ENCODE measurements at regions not wholly inside any gene's neighbourhood (a gene's known extent, or its start where the extent isn't known, plus 50 kb on each side); places are given as distances from the start of the nearest gene placed in this dataset.
"Not testable (repeated sequence)": the region's sequence is repeated elsewhere in the genome, so short reads cannot be mapped to it uniquely, and the experiment has no call there.

- no peaks in the 10 kb centered on the region for H3K36me3 ChIP-seq (ENCODE audit: low read depth, missing control alignments)
- H3K27ac ChIP-seq, result no peak overlapping the region
- WGBS, 2 donors, result 73 to 74% methylated on average over 4 of the region's 4 CpGs
Observed at GRCh38 chr2:208671886-208672680, 265.5 kb downstream of the PTH2R start.

GRCh38 chr2:208673631-208674030 is 267.0 kb downstream of the PTH2R start:
- 85 to 92% methylated on average over 3 of the region's 3 CpGs for WGBS, 2 donors
- TF ChIP-seq CTCF (IDR thresholded peaks at IDR 0.05) (no peak), POLR2A (IDR thresholded peaks at IDR 0.05) (no peak)
- no peak overlapping the region for H3K27ac ChIP-seq
- intact Hi-C loops (cut with DNase I; ENCODE audit: low total_unique reads), result no loop called here
- H3K4me3 ChIP-seq, result no peak overlapping the region
- H3K36me3 ChIP-seq (ENCODE audit: low read depth, missing control alignments), result no peaks in the 10 kb centered on the region
- no peaks in the 10 kb centered on the region for H3K27me3 ChIP-seq
- no peak for DNase-seq
- no peaks in the 10 kb centered on the region for H3K9me3 ChIP-seq
- no peaks in the 10 kb centered on the region for H3K4me1 ChIP-seq

More at GRCh38 chr2:208671886-208672680, 265.5 kb downstream of the PTH2R start:
- no peak for TF ChIP-seq CTCF (IDR thresholded peaks at IDR 0.05)
- no peak for TF ChIP-seq POLR2A (IDR thresholded peaks at IDR 0.05)
- Histone ChIP-seq H3K4me3 (no peak overlapping the region), H3K27me3 (no peaks in the 10 kb centered on the region), H3K9me3 (no peaks in the 10 kb centered on the region), H3K4me1 (no peaks in the 10 kb centered on the region)
- intact Hi-C loops (cut with DNase I; ENCODE audit: low total_unique reads), result no loop called here
- no peak for DNase-seq

DNA sequence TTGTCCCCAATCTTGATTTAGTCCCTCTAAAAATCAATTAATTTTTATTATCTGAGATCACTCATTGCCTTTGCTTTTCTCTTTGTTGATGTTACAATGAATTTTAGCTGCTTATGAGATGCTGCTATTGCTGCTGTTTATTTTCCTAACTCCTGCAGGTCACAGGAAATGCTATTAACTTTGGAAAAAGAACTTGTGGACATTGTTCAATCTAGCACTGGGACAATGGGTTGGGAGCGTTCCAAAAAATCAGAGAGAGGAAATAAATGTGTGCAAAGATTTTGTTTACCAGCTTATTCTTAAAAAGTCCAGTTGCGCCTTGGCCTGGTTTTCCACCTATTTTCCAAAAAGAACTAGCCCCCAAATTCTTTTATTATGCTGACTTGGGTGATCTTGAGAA is 268.3 kb downstream of the PTH2R start:
- no peaks in the 10 kb centered on the region for H3K36me3 ChIP-seq (ENCODE audit: low read depth, missing control alignments)
- intact Hi-C loops (cut with DNase I; ENCODE audit: low total_unique reads), result no loop called here
- TF ChIP-seq POLR2A (IDR thresholded peaks at IDR 0.05) (no peak), CTCF (IDR thresholded peaks at IDR 0.05) (no peak)
- no peaks in the 10 kb centered on the region for H3K9me3 ChIP-seq
- no peak overlapping the region for H3K27ac ChIP-seq
- H3K4me3 ChIP-seq, result no peak overlapping the region
- H3K4me1 ChIP-seq, result no peaks in the 10 kb centered on the region
- no peaks in the 10 kb centered on the region for H3K27me3 ChIP-seq
- 82 to 87% methylated on average over 2 of the region's 2 CpGs for WGBS, 2 donors
- DNase-seq, result no peak

DNA sequence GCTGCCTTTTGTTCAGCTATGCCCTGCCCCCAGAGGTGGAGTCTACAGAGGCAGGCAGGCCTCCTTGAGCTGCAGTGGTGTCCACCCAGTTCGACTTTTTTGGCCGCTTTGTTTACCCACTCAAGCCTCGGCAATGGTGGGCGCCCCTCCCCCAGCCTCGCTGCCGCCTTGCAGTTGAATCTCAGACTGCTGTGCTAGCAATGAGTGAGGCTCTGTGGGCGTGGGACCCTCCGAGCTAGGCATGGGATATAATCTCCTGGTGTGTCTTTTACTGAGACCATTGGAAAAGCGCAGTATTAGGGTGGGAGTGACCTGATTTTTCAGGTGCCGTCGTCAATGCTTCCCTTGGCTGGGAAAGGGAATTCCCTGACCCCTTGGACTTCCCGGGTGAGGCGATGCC is 279.3 kb downstream of the PTH2R start:
- DNase-seq; intact Hi-C loops (cut with DNase I; ENCODE audit: low total_unique reads); H3K4me3 ChIP-seq; H3K27me3 ChIP-seq; H3K9me3 ChIP-seq; H3K27ac ChIP-seq; H3K36me3 ChIP-seq (ENCODE audit: low read depth, missing control alignments); H3K4me1 ChIP-seq: not testable (repeated sequence)
- WGBS, 2 donors, result 91 to 93% methylated on average over 13 of the region's 13 CpGs

GRCh38 chr2:208686665-208687064 is 280.1 kb downstream of the PTH2R start:
- 89 to 92% methylated on average over 1 of the region's 1 CpG for WGBS, 2 donors
- intact Hi-C loops (cut with DNase I; ENCODE audit: low total_unique reads), result no loop called here

DNA sequence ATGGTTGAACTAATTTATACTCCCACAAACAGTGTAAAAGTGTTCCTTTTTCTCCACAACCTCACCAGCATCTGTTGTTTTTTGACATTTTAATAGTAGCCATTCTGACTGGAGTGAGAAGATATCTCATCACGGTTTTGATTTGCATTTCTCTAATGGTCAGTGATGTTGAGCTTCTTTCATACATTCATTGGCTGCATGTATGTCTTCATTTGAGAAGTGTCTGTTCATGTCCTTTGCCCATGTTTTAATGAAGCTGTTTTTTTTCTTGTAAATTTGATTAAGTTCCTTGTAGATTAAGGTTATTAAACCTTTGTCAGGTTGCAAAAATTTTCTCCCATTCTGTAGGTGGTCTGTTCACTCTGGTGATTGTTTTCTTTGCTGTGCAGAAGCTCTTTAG is 281.1 kb downstream of the PTH2R start:
- WGBS, 2 donors, result 81 to 91% methylated on average over 1 of the region's 1 CpG

More at GRCh38 chr2:208686665-208687064, 280.1 kb downstream of the PTH2R start:
- H3K36me3 ChIP-seq (ENCODE audit: low read depth, missing control alignments), result no peaks in the 10 kb centered on the region
- TF ChIP-seq POLR2A (IDR thresholded peaks at IDR 0.05) (no peak), CTCF (IDR thresholded peaks at IDR 0.05) (no peak)
- H3K27me3 ChIP-seq, result no peaks in the 10 kb centered on the region
- H3K27ac ChIP-seq, result no peak overlapping the region
- DNase-seq, result no peak
- H3K4me3 ChIP-seq, result no peak overlapping the region
- H3K4me1 ChIP-seq, result no peaks in the 10 kb centered on the region
- H3K9me3 ChIP-seq, result no peaks in the 10 kb centered on the region

More for the DNA sequence above, 281.1 kb downstream of the PTH2R start:
- H3K27ac ChIP-seq; H3K27me3 ChIP-seq; H3K36me3 ChIP-seq (ENCODE audit: low read depth, missing control alignments); H3K4me1 ChIP-seq; DNase-seq; H3K9me3 ChIP-seq; intact Hi-C loops (cut with DNase I; ENCODE audit: low total_unique reads); H3K4me3 ChIP-seq: not testable (repeated sequence)
